Endothelial cell of umbilical vein (primary cell): ENCODE measurements at regions not wholly inside any gene's neighbourhood (a gene's known extent, or its start where the extent isn't known, plus 50 kb on each side); places are given as distances from the start of the nearest gene placed in this dataset.

Experiments
- BruUV-seq: library from RNA; stranded (reverse); fragments of 400-500 nt; replicated peaks from 2 replicates; lab custom pipeline; 2021; lab: Mats Ljungman, UMichigan
- CTCF ChIA-PET: fragments of 300-600, 350-600 bp; sonication (Branson Sonifier 250); formaldehyde crosslinking; loops from one replicate; lab custom pipeline; 2021; ENCODE audit warnings: antibody characterized with exemption, inconsistent platforms; lab: Charles Lee
- POLR2A ChIA-PET: fragments of 300-600, 350-600 bp; sonication (Branson Sonifier 250); formaldehyde crosslinking; loops from one replicate; lab custom pipeline; 2021; ENCODE audit warnings: antibody characterized with exemption, inconsistent platforms; lab: Charles Lee
- DNase-seq: peaks from one replicate; pipeline ENCODE4 v3.0.0-alpha.2; 2011; ENCODE audit warnings: low read depth, low spot score
- FAIRE-seq: peaks from 2 replicates; lab custom pipeline; 2011; peaks lifted over from hg19 to GRCh38; lab: Jason Lieb, UNC
- H2AFZ ChIP-seq: 2 replicates; pipeline ENCODE4 v1.6.0; 2012; ENCODE audit warnings: low read depth, low read length, control low read depth, inconsistent platforms
- H3K27ac ChIP-seq: 2 replicates; pipeline ENCODE4 v1.5.1; 2011; ENCODE audit warnings: low read depth, mild to moderate bottlenecking, control low read depth, low read length, moderate library complexity; ENCODE audit not compliant: insufficient read depth
- H3K27me3 ChIP-seq, 2 experiments: 2 replicates each; pipeline versions ENCODE4 v1.6.0 to v1.6.1; 2011; ENCODE audit warnings: low read length in 2 of 2, mixed read lengths in 1 of 2; ENCODE audit not compliant: control insufficient read depth in 2 of 2, insufficient read depth in 2 of 2
- H3K36me3 ChIP-seq, 2 experiments: 2 replicates in 1 of 2; 3 replicates in 1 of 2; pipeline ENCODE4 v1.5.1; 2011; ENCODE audit warnings: low read length in 2 of 2, mild to moderate bottlenecking in 1 of 2, moderate library complexity in 1 of 2; ENCODE audit not compliant: control insufficient read depth in 2 of 2, insufficient read depth in 2 of 2; ENCODE audit errors: extremely low read depth in 1 of 2
- H3K4me1 ChIP-seq: 3 replicates; pipeline ENCODE4 v1.5.1; 2011; ENCODE audit warnings: mild to moderate bottlenecking, low read length; ENCODE audit not compliant: control insufficient read depth, insufficient read depth; ENCODE audit errors: extremely low read depth
- H3K4me2 ChIP-seq: 2 replicates; pipeline ENCODE4 v1.6.1; 2011; ENCODE audit warnings: low read length, control low read depth, mixed read lengths; ENCODE audit not compliant: insufficient read depth
- H3K4me3 ChIP-seq, 3 experiments: fragments of 200-600 bp in 1 of 3; sonication (generic), shearing (Covaris generic) in 1 of 3; replicated peaks in 1 of 3; 2 replicates each; pipeline ENCODE4 v1.5.1; 2011 to 2016; ENCODE audit warnings: control low read depth in 3 of 3, low read length in 3 of 3, mild to moderate bottlenecking in 2 of 3, inconsistent platforms in 1 of 3, low read depth in 1 of 3, moderate library complexity in 1 of 3; ENCODE audit not compliant: insufficient read depth in 1 of 3
- H3K79me2 ChIP-seq: 2 replicates; pipeline ENCODE4 v1.6.0; 2012; ENCODE audit warnings: low read length, inconsistent platforms; ENCODE audit not compliant: control insufficient read depth, insufficient read depth
- H3K9ac ChIP-seq: replicated peaks from 2 replicates; pipeline ENCODE3; 2011; ENCODE audit warnings: low read length, control low read depth; ENCODE audit not compliant: insufficient read depth; ENCODE audit errors: extremely low read depth
- H3K9me1 ChIP-seq: replicated peaks from 3 replicates; pipeline ENCODE4 v1.6.0; 2011; ENCODE audit warnings: mild to moderate bottlenecking, low read length; ENCODE audit not compliant: control insufficient read depth, insufficient read depth; ENCODE audit errors: extremely low read depth
- H3K9me3 ChIP-seq: replicated peaks from 2 replicates; pipeline ENCODE4 v1.5.1; 2012; ENCODE audit warnings: low read length, inconsistent platforms; ENCODE audit not compliant: control insufficient read depth, insufficient read depth
- H4K20me1 ChIP-seq: replicated peaks from 2 replicates; pipeline ENCODE3; 2011; ENCODE audit warnings: mild to moderate bottlenecking, low read length; ENCODE audit not compliant: control insufficient read depth, insufficient read depth; ENCODE audit errors: extremely low read depth
- CTCF ChIP-seq, 2 donors: IDR thresholded peaks; 1 replicate in 1 of 2; 2 replicates in 1 of 2; pipeline ENCODE4 v1.5.1; 2011; ENCODE audit warnings: low read length in 2 of 2, mild to moderate bottlenecking in 2 of 2, moderate library complexity in 2 of 2, control low read depth in 1 of 2, inconsistent platforms in 1 of 2, low read depth in 1 of 2; ENCODE audit not compliant: insufficient read depth in 1 of 2; ENCODE audit errors: extremely low read depth in 1 of 2
- EZH2 ChIP-seq: IDR thresholded peaks from 2 replicates; pipeline ENCODE4 v1.6.1; 2012; ENCODE audit warnings: borderline replicate concordance, low read depth, mild to moderate bottlenecking, moderate library complexity, low read length, inconsistent platforms; ENCODE audit not compliant: severe bottlenecking
- FOS ChIP-seq: IDR thresholded peaks from 2 replicates; pipeline ENCODE4 v1.6.1; 2011; ENCODE audit warnings: mild to moderate bottlenecking, low read length, moderate library complexity, borderline replicate concordance; ENCODE audit not compliant: insufficient read depth
- GATA2 ChIP-seq: IDR thresholded peaks from 2 replicates; pipeline ENCODE4 v1.7.0; 2011; ENCODE audit warnings: low read depth, mild to moderate bottlenecking, moderate library complexity, mixed read lengths, low read length; ENCODE audit not compliant: insufficient read length, insufficient read depth
- JUN ChIP-seq: IDR thresholded peaks from 2 replicates; pipeline ENCODE4 v1.6.1; 2011; ENCODE audit warnings: borderline replicate concordance, low read depth; ENCODE audit not compliant: insufficient read length, insufficient read depth
- MAX ChIP-seq: IDR thresholded peaks from 2 replicates; pipeline ENCODE4 v1.6.1; 2011; ENCODE audit not compliant: insufficient read depth, insufficient read length
- MYC ChIP-seq: IDR thresholded peaks from one replicate; pipeline ENCODE4 v1.6.1; 2011; ENCODE audit warnings: mild to moderate bottlenecking, low read depth, low read length
- POLR2A ChIP-seq: IDR thresholded peaks from 2 replicates; pipeline ENCODE4 v1.6.1; 2012; ENCODE audit warnings: low read depth, mild to moderate bottlenecking, control low read depth, low read length
- POLR2AphosphoS5 ChIP-seq: IDR thresholded peaks from 2 replicates; pipeline ENCODE4 v1.6.1; 2012; ENCODE audit warnings: low read depth, mild to moderate bottlenecking, control low read depth, low read length, moderate library complexity; ENCODE audit not compliant: insufficient read depth
- dilution Hi-C: fragments of 300-500 bp; cut with MboI; formaldehyde crosslinking; loops from one replicate; pipeline ENCODE4 v1.15.0; 2019; ENCODE audit warnings: low sequenced_read_pairs; ENCODE audit not compliant: extremely low pct_ligation_motif_present
- intact Hi-C: fragments of 100-400 bp; cut with micrococcal nuclease; formaldehyde crosslinking; loops from one replicate; pipeline ENCODE4 v1.10.0; 2022

GRCh38 chr3:176631165-176631564 lies 566.1 kb downstream of the TBL1XR1 start:
- no peaks in the 10 kb centered on the region for H3K27me3 ChIP-seq
- no peak for DNase-seq
- CTCF ChIA-PET, result no interaction called here
- no peak overlapping the region for H3K9ac ChIP-seq
- no peaks in the 10 kb centered on the region for H3K36me3 ChIP-seq
- POLR2A ChIA-PET, result no interaction called here
- no peak overlapping the region for H3K4me2 ChIP-seq
- no peaks in the 10 kb centered on the region for H3K9me3 ChIP-seq
- FAIRE-seq, result no peak
- no peaks in the 10 kb centered on the region for H4K20me1 ChIP-seq
- H3K4me3 ChIP-seq, result no peak overlapping the region
- dilution Hi-C loops (no loop called here), intact Hi-C loops (no loop called here)
- BruUV-seq, result no TSS peak
- TF ChIP-seq EZH2, result no peak
- no peak for TF ChIP-seq MAX
- TF ChIP-seq MYC, result no peak
- TF ChIP-seq GATA2, result no peak
- TF ChIP-seq POLR2A, result no peak
- no peak for TF ChIP-seq JUN
- TF ChIP-seq POLR2AphosphoS5, result no peak
- TF ChIP-seq CTCF (IDR thresholded peaks at IDR 0.05; ENCODE audit: extremely low read depth in 1 of 2, insufficient read depth in 1 of 2, low read depth in 1 of 2, low read length in 2 of 2), result no peak
- no peak for TF ChIP-seq FOS
- no peaks in the 10 kb centered on the region for H3K79me2 ChIP-seq
- H3K4me1 ChIP-seq, result no peaks in the 10 kb centered on the region
- H2AFZ ChIP-seq, result no peak overlapping the region
- no peak overlapping the region for H3K27ac ChIP-seq
- H3K9me1 ChIP-seq, result no peaks in the 10 kb centered on the region
